Trophoblast cell (in vitro differentiated cells and primary cell): ENCODE measurements at regions not wholly inside any gene's neighbourhood (a gene's known extent, or its start where the extent isn't known, plus 50 kb on each side); places are given as distances from the start of the nearest gene placed in this dataset.

Source experiments
- DNase-seq, 2 donors: peaks; one replicate each; pipeline ENCODE4 v3.0.0-alpha.2; 2016
- H2AFZ ChIP-seq: 2 replicates; pipeline ENCODE4 v1.6.1; 2013; ENCODE audit warnings: low read length, moderate library complexity, mild to moderate bottlenecking; ENCODE audit not compliant: insufficient read depth, poor library complexity
- H2AK5ac ChIP-seq: 2 replicates; pipeline ENCODE4 v1.6.1; 2013; ENCODE audit warnings: mild to moderate bottlenecking, low read length
- H2BK120ac ChIP-seq: 2 replicates; pipeline ENCODE4 v1.6.1; 2013; ENCODE audit warnings: low read length, mild to moderate bottlenecking, moderate library complexity; ENCODE audit not compliant: insufficient read depth, poor library complexity
- H2BK12ac ChIP-seq: 2 replicates; pipeline ENCODE4 v1.6.1; 2013; ENCODE audit warnings: mild to moderate bottlenecking, low read length, moderate library complexity
- H2BK5ac ChIP-seq: 2 replicates; pipeline ENCODE4 v1.6.1; 2013; ENCODE audit warnings: low read length, low read depth, moderate library complexity, mild to moderate bottlenecking; ENCODE audit not compliant: poor library complexity
- H3K14ac ChIP-seq: 2 replicates; pipeline ENCODE4 v1.6.1; 2013; ENCODE audit warnings: mild to moderate bottlenecking, low read length
- H3K18ac ChIP-seq: 2 replicates; pipeline ENCODE4 v1.6.1; 2013; ENCODE audit warnings: mild to moderate bottlenecking, low read length
- H3K23ac ChIP-seq: 2 replicates; pipeline ENCODE4 v1.6.1; 2013; ENCODE audit warnings: low read length
- H3K27ac ChIP-seq: 2 replicates; pipeline ENCODE4 v1.5.1; 2013; ENCODE audit warnings: low read depth, mild to moderate bottlenecking, inconsistent platforms, low read length, moderate library complexity
- H3K27me3 ChIP-seq: 2 replicates; pipeline ENCODE4 v1.6.1; 2013; ENCODE audit warnings: inconsistent platforms, mild to moderate bottlenecking, low read length, moderate library complexity; ENCODE audit not compliant: insufficient read depth
- H3K36me3 ChIP-seq, 2 experiments: 1 replicate in 1 of 2; 2 replicates in 1 of 2; pipeline ENCODE4 v1.6.1; 2013; ENCODE audit warnings: low read length in 2 of 2, mild to moderate bottlenecking in 2 of 2, moderate library complexity in 1 of 2; ENCODE audit not compliant: insufficient read depth in 2 of 2, control insufficient read depth in 1 of 2
- H3K4ac ChIP-seq: 2 replicates; pipeline ENCODE4 v1.6.1; 2013; ENCODE audit warnings: low read depth, mild to moderate bottlenecking, low read length, moderate library complexity
- H3K4me1 ChIP-seq, 2 experiments: 1 replicate in 1 of 2; 2 replicates in 1 of 2; pipeline ENCODE4 v1.6.1; 2013; ENCODE audit warnings: low read length in 2 of 2, mild to moderate bottlenecking in 2 of 2, moderate library complexity in 1 of 2; ENCODE audit not compliant: insufficient read depth in 2 of 2, control insufficient read depth in 1 of 2
- H3K4me2 ChIP-seq: 2 replicates; pipeline ENCODE4 v1.6.1; 2013; ENCODE audit warnings: inconsistent platforms, mild to moderate bottlenecking, low read length, moderate library complexity
- H3K4me3 ChIP-seq: 2 replicates; pipeline ENCODE4 v1.5.1; 2013; ENCODE audit warnings: mild to moderate bottlenecking, low read depth, low read length, inconsistent platforms
- H3K79me1 ChIP-seq: one replicate; pipeline ENCODE4 v1.6.1; 2013; ENCODE audit warnings: low read length
- H3K79me2 ChIP-seq: 2 replicates; pipeline ENCODE4 v1.6.1; 2013; ENCODE audit warnings: low read length, mild to moderate bottlenecking; ENCODE audit not compliant: control insufficient read depth, insufficient read depth, poor library complexity
- H3K9ac ChIP-seq: 2 replicates; pipeline ENCODE4 v1.6.1; 2013; ENCODE audit warnings: mild to moderate bottlenecking, low read length
- H3K9me3 ChIP-seq: 2 replicates; pipeline ENCODE4 v1.6.1; 2013; ENCODE audit warnings: low read depth, mild to moderate bottlenecking, control low read depth, inconsistent platforms, low read length; ENCODE audit not compliant: insufficient read depth
- H4K12ac ChIP-seq: 2 replicates; pipeline ENCODE4 v1.6.1; 2013; ENCODE audit warnings: low read depth, mild to moderate bottlenecking, low read length, moderate library complexity
- H4K8ac ChIP-seq: 2 replicates; pipeline ENCODE4 v1.6.1; 2013; ENCODE audit warnings: low read depth, mild to moderate bottlenecking, low read length, moderate library complexity
- H4K91ac ChIP-seq: one replicate; pipeline ENCODE4 v1.6.1; 2013; ENCODE audit warnings: low read depth, mild to moderate bottlenecking, low read length, moderate library complexity
- WGBS: extraction: QIAGEN DNeasy Blood & Tissue Kit; methylation state at CpG from one replicate; pipeline ENCODE4 v1.1.7; 2013; ENCODE audit warnings: missing lambda C conversion rate; ENCODE audit not compliant: insufficient read length, insufficient coverage; ENCODE audit errors: extremely low coverage; 5-methylcytosine and 5-hydroxymethylcytosine counted together

DNA sequence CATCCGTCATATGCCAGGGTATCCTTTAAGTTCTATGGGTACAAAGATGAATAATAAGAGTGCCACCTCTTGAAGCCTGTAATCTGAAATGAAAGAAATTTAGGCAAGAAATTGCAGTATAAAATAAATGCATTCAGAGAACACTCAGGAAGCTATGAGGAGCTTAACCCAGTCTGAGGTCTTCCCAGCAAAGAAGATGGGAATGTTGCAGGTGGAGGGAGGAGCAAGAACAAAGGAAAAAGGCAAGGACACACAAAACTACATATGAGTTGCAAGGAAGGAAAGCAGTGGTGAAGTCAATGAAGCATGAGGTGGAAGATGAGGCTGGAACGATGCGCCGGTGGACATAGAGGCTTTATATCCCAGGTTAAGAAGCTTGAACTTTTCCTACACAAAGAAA, 67.0 kb upstream of the DST start:
- no peaks in the 10 kb centered on the region for H3K79me1 ChIP-seq
- no peaks in the 10 kb centered on the region for H3K36me3 ChIP-seq
- H4K91ac ChIP-seq: no peak overlapping the region
- H4K12ac ChIP-seq: no peak overlapping the region
- no peak overlapping the region for H2BK120ac ChIP-seq
- DNase-seq: no peak
- H3K9me3 ChIP-seq: no peaks in the 10 kb centered on the region
- H3K4me3 ChIP-seq: no peak overlapping the region
- no CpG with 5 or more reads among the region's 4 CpGs for WGBS
- H2AFZ ChIP-seq: no peak overlapping the region
- no peaks in the 10 kb centered on the region for H3K27me3 ChIP-seq
- no peak overlapping the region for H3K27ac ChIP-seq
- no peak overlapping the region for H3K14ac ChIP-seq
- no peaks in the 10 kb centered on the region for H3K79me2 ChIP-seq
- no peak overlapping the region for H3K18ac ChIP-seq
- no peak overlapping the region for H3K4me2 ChIP-seq
- H2AK5ac ChIP-seq: no peak overlapping the region
- H4K8ac ChIP-seq: no peak overlapping the region
- H3K9ac ChIP-seq: no peak overlapping the region
- H3K4ac ChIP-seq: no peak overlapping the region
- H3K23ac ChIP-seq: no peak overlapping the region
- no peak overlapping the region for H2BK5ac ChIP-seq
- H2BK12ac ChIP-seq: no peak overlapping the region
- peaks cover 5% of the 10 kb centered on the region in 2 experiments for H3K4me1 ChIP-seq

- H3K27ac ChIP-seq: no peak overlapping the region
- peak in 1 of 2 donors; percentile 91 for DNase-seq
- H3K4ac ChIP-seq: no peak overlapping the region
- peaks cover 2 to 3% of the 10 kb centered on the region in 2 experiments for H3K4me1 ChIP-seq
- no peak overlapping the region for H2BK12ac ChIP-seq
- H3K14ac ChIP-seq: no peak overlapping the region
- H3K79me2 ChIP-seq: no peaks in the 10 kb centered on the region
- H4K12ac ChIP-seq: no peak overlapping the region
- H3K9me3 ChIP-seq: no peaks in the 10 kb centered on the region
- no peak overlapping the region for H2BK5ac ChIP-seq
- H2AFZ ChIP-seq: no peak overlapping the region
- no peaks in the 10 kb centered on the region for H3K36me3 ChIP-seq
- H2BK120ac ChIP-seq: no peak overlapping the region
- no peaks in the 10 kb centered on the region for H3K27me3 ChIP-seq
- no peak overlapping the region for H3K9ac ChIP-seq
- H3K79me1 ChIP-seq: no peaks in the 10 kb centered on the region
- no peak overlapping the region for H3K4me2 ChIP-seq
- no peak overlapping the region for H3K18ac ChIP-seq
- H4K91ac ChIP-seq: no peak overlapping the region
- H4K8ac ChIP-seq: no peak overlapping the region
- WGBS: no CpG with 5 or more reads among the region's 4 CpGs
- H3K23ac ChIP-seq: no peak overlapping the region
- H2AK5ac ChIP-seq: no peak overlapping the region
- no peak overlapping the region for H3K4me3 ChIP-seq
These were observed 66.3 kb upstream of the DST start for GRCh38 chr6:56708810-56709597.

- H3K27ac ChIP-seq: no peak overlapping the region
- H3K79me1 ChIP-seq: no peaks in the 10 kb centered on the region
- H3K4ac ChIP-seq: no peak overlapping the region
- no peak overlapping the region for H2AFZ ChIP-seq
- H3K4me2 ChIP-seq: no peak overlapping the region
- H3K36me3 ChIP-seq: no peaks in the 10 kb centered on the region
- H3K18ac ChIP-seq: no peak overlapping the region
- no peaks in the 10 kb centered on the region for H3K27me3 ChIP-seq
- no peak overlapping the region for H3K14ac ChIP-seq
- H3K23ac ChIP-seq: no peak overlapping the region
- no peak overlapping the region for H3K4me3 ChIP-seq
- no peak overlapping the region for H2BK5ac ChIP-seq
- no peak for DNase-seq
- no peak overlapping the region for H2AK5ac ChIP-seq
- no peak overlapping the region for H2BK120ac ChIP-seq
- no peak overlapping the region for H3K9ac ChIP-seq
- H3K9me3 ChIP-seq: no peaks in the 10 kb centered on the region
- no peaks in the 10 kb centered on the region for H3K4me1 ChIP-seq
- no peak overlapping the region for H4K12ac ChIP-seq
- H4K8ac ChIP-seq: no peak overlapping the region
- no CpG with 5 or more reads among the region's 5 CpGs for WGBS
- H3K79me2 ChIP-seq: no peaks in the 10 kb centered on the region
- H4K91ac ChIP-seq: no peak overlapping the region
- H2BK12ac ChIP-seq: no peak overlapping the region
These were observed 64.5 kb upstream of the DST start for GRCh38 chr6:56706981-56707726.

GRCh38 chr6:56699066-56699654, 56.5 kb upstream of the DST start:
- no peaks in the 10 kb centered on the region for H3K27me3 ChIP-seq
- no peak overlapping the region for H3K18ac ChIP-seq
- no peak overlapping the region for H2BK120ac ChIP-seq
- H3K9ac ChIP-seq: no peak overlapping the region
- H3K4ac ChIP-seq: no peak overlapping the region
- H2AFZ ChIP-seq: no peak overlapping the region
- H3K14ac ChIP-seq: no peak overlapping the region
- H3K9me3 ChIP-seq: no peaks in the 10 kb centered on the region
- H2BK5ac ChIP-seq: no peak overlapping the region
- no peak overlapping the region for H4K12ac ChIP-seq
- no peak overlapping the region for H4K91ac ChIP-seq
- H3K79me1 ChIP-seq: no peaks in the 10 kb centered on the region
- H3K23ac ChIP-seq: no peak overlapping the region
- no peak overlapping the region for H3K4me3 ChIP-seq
- WGBS: no CpG with 5 or more reads among the region's 1 CpG
- no peak overlapping the region for H3K27ac ChIP-seq
- no peak overlapping the region for H2AK5ac ChIP-seq
- H2BK12ac ChIP-seq: no peak overlapping the region
- H3K4me2 ChIP-seq: no peak overlapping the region
- H3K79me2 ChIP-seq: no peaks in the 10 kb centered on the region
- H3K4me1 ChIP-seq: no peaks in the 10 kb centered on the region
- peak in 1 of 2 donors; percentile 53 for DNase-seq
- H4K8ac ChIP-seq: no peak overlapping the region
- peaks cover 0 to 2% of the 10 kb centered on the region in 2 experiments for H3K36me3 ChIP-seq
